MM.1S (cell line): ENCODE measurements at regions not wholly inside any gene's neighbourhood (a gene's known extent, or its start where the extent isn't known, plus 50 kb on each side); places are given as distances from the start of the nearest gene placed in this dataset.

Source experiments
- DNase-seq: peaks from one replicate; pipeline ENCODE4 v3.0.0-alpha.2; 2015
- H2AFZ ChIP-seq: fragments of 300-600 bp; sonication (generic); 2 replicates; pipeline ENCODE4 v1.6.0; 2016; ENCODE audit warnings: antibody characterized with exemption, low read length
- H3F3A ChIP-seq: fragments of 300-600 bp; sonication (generic); 2 replicates; pipeline ENCODE4 v1.6.1; 2016; ENCODE audit warnings: mild to moderate bottlenecking, antibody characterized with exemption, low read length, moderate library complexity, mixed read lengths; ENCODE audit not compliant: insufficient read depth
- H3K27ac ChIP-seq: fragments of 300-600 bp; sonication (generic); 2 replicates; pipeline ENCODE4 v1.5.1; 2016; ENCODE audit warnings: mild to moderate bottlenecking, low read length
- H3K27me3 ChIP-seq: fragments of 300-600 bp; sonication (generic); replicated peaks from 2 replicates; pipeline ENCODE4 v1.6.0; 2016; ENCODE audit warnings: low read length; ENCODE audit not compliant: insufficient read depth
- H3K36me3 ChIP-seq: fragments of 300-600 bp; sonication (generic); replicated peaks from 2 replicates; pipeline ENCODE4 v1.6.1; 2016; ENCODE audit warnings: mild to moderate bottlenecking, low read length, mixed read lengths; ENCODE audit not compliant: insufficient read depth
- H3K4me1 ChIP-seq: fragments of 300-600 bp; sonication (generic); 2 replicates; pipeline ENCODE4 v1.6.1; 2016; ENCODE audit warnings: low read length, mixed read lengths
- H3K4me2 ChIP-seq: fragments of 300-600 bp; sonication (generic); 2 replicates; pipeline ENCODE4 v1.6.0; 2016; ENCODE audit warnings: low read depth, low read length
- H3K4me3 ChIP-seq: fragments of 300-600 bp; sonication (generic); 2 replicates; pipeline ENCODE4 v1.5.1; 2016; ENCODE audit warnings: low read length, mixed read lengths
- H3K79me2 ChIP-seq: fragments of 300-600 bp; sonication (generic); 2 replicates; pipeline ENCODE4 v1.6.1; 2016; ENCODE audit warnings: mixed run types, low read length, mixed read lengths
- H3K9ac ChIP-seq: fragments of 300-600 bp; sonication (generic); 2 replicates; pipeline ENCODE4 v1.6.1; 2016; ENCODE audit warnings: low read length, mixed read lengths
- H3K9me2 ChIP-seq: fragments of 300-600 bp; sonication (generic); replicated peaks from 2 replicates; pipeline ENCODE4 v1.6.1; 2016; ENCODE audit warnings: mild to moderate bottlenecking, low read length, mixed read lengths; ENCODE audit not compliant: insufficient read depth
- H3K9me3 ChIP-seq: fragments of 300-600 bp; sonication (generic); replicated peaks from 2 replicates; pipeline ENCODE4 v1.6.1; 2016; ENCODE audit warnings: mild to moderate bottlenecking, low read length, mixed read lengths; ENCODE audit not compliant: insufficient read depth
- H4K20me1 ChIP-seq: fragments of 300-600 bp; sonication (generic); 2 replicates; pipeline ENCODE4 v1.6.1; 2016; ENCODE audit warnings: mild to moderate bottlenecking, low read length, moderate library complexity, mixed read lengths; ENCODE audit not compliant: insufficient read depth
- CTCF ChIP-seq: fragments of 300-600 bp; sonication (generic); IDR thresholded peaks from 2 replicates; pipeline ENCODE4 v1.5.1; 2016; ENCODE audit warnings: antibody characterized with exemption, low read length, mixed read lengths
- EZH2 ChIP-seq: fragments of 300-600 bp; sonication (generic); optimal IDR thresholded peaks from 2 replicates; pipeline ENCODE3; 2017; ENCODE audit warnings: low read depth, mild to moderate bottlenecking, antibody characterized with exemption, low read length, mixed read lengths
- EZH2phosphoT487 ChIP-seq: fragments of 300-600 bp; sonication (generic); IDR thresholded peaks from 2 replicates; pipeline ENCODE4 v1.6.1; 2018; ENCODE audit warnings: antibody characterized with exemption, low read length

GRCh38 chr16:35523991-35524390, 2064.6 kb downstream of the TP53TG3F start:
- H3K4me3 ChIP-seq = no peak overlapping the region
- TF ChIP-seq CTCF = no peak
- TF ChIP-seq EZH2 = no peak
- no peak for TF ChIP-seq EZH2phosphoT487
- no peaks in the 10 kb centered on the region for H3K9me3 ChIP-seq
- no peaks in the 10 kb centered on the region for H3K27me3 ChIP-seq
- no peaks in the 10 kb centered on the region for H3K79me2 ChIP-seq
- H3F3A ChIP-seq = no peaks in the 10 kb centered on the region
- H3K4me1 ChIP-seq = no peaks in the 10 kb centered on the region
- DNase-seq = no peak
- H3K4me2 ChIP-seq = no peak overlapping the region
- H3K36me3 ChIP-seq = no peaks in the 10 kb centered on the region
- H4K20me1 ChIP-seq = no peaks in the 10 kb centered on the region
- no peak overlapping the region for H2AFZ ChIP-seq
- H3K27ac ChIP-seq = no peak overlapping the region
- no peaks in the 10 kb centered on the region for H3K9me2 ChIP-seq
- no peak overlapping the region for H3K9ac ChIP-seq

DNA sequence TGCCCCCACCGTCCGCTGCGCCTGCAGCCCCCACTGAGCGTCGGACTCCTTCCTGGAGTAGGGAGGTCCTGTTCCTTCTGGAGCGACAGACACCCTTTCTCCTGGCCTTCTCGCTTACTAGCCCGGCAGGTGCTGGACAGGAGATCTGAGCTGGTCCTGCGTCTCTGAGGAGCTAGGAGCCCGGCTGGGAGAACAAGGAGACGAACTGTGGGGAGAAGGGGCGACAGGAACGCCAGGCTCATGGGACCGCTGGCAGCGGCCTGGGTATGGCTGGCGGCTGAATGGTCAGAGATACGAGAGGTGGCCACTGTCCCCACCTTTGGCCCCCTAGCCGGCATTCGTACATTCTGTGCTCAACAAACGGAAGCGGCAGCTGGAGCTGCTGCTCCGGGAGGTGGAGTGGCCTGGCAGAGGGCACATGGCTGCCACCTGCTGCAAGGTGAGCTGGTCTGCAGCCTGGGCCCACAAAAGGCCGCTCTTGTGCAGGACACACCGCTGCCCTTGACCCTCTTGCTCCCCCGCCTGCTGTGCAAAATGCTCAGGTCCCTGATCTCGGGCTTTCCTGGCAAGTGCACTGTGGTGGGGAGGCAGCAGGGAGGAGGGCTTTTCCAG, 2066.7 kb downstream of the TP53TG3F start:
- Histone ChIP-seq H3K9me2 (no peaks in the 10 kb centered on the region), H3K36me3 (no peaks in the 10 kb centered on the region), H3K79me2 (no peaks in the 10 kb centered on the region), H2AFZ (peak overlapping the region; percentile 56; the same call in 1 of the 2 replicates), H3K9me3 (no peaks in the 10 kb centered on the region), H3K27me3 (no peaks in the 10 kb centered on the region), H3F3A (no peaks in the 10 kb centered on the region), H3K9ac (no peak overlapping the region; the same call in 1 of the 2 replicates), H4K20me1 (no peaks in the 10 kb centered on the region), H3K27ac (no peak overlapping the region), H3K4me2 (peak overlapping the region; percentile 45; the same call in 1 of the 2 replicates), H3K4me3 (peak overlapping the region; percentile 44), H3K4me1 (no peaks in the 10 kb centered on the region)
- DNase-seq = peak; percentile 52
- TF ChIP-seq CTCF (peak; percentile 30), EZH2 (no peak)

- H3K9me3 ChIP-seq = no peaks in the 10 kb centered on the region
- H3K79me2 ChIP-seq = no peaks in the 10 kb centered on the region
- no peaks in the 10 kb centered on the region for H3K27me3 ChIP-seq
- no peak overlapping the region for H3K9ac ChIP-seq
- no peaks in the 10 kb centered on the region for H3F3A ChIP-seq
- H3K4me1 ChIP-seq = no peaks in the 10 kb centered on the region
- H4K20me1 ChIP-seq = no peaks in the 10 kb centered on the region
- H3K4me2 ChIP-seq = no peak overlapping the region
- no peak overlapping the region for H3K4me3 ChIP-seq
- no peaks in the 10 kb centered on the region for H3K9me2 ChIP-seq
- H3K27ac ChIP-seq = no peak overlapping the region
- no peak overlapping the region for H2AFZ ChIP-seq
- TF ChIP-seq EZH2 (no peak), EZH2phosphoT487 (no peak), CTCF (no peak)
- H3K36me3 ChIP-seq = no peaks in the 10 kb centered on the region
- no peak for DNase-seq
Observed at GRCh38 chr16:35532576-35532975, 2073.2 kb downstream of the TP53TG3F start.
